ENCODE measurements at regions not wholly inside any gene's neighbourhood (a gene's known extent, or its start where the extent isn't known, plus 50 kb on each side); places are given as distances from the start of the nearest gene placed in this dataset.

DNA sequence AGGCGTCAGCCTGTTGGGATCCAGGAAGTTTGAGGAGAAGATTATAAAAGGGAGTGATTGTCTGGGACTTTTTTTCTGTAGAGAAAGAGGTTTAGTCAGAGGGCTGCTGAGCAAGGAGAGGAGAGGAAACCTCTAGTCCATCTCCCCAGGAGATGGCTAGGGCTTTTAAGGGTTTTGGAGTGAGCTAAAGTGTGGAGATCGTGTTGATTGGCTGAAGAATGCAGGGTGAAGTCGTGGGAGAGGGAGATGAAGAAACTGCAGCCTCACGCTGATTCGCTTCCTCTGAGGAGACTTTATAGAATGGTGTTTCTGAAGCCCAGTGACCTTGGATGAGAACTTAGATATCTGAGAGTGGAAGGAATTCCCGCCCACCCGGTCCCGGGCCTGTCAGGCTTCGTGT is 193.7 kb upstream of the PWP1 start:
- no peak for DNase-seq
- Histone ChIP-seq H2BK12ac (ENCODE audit: insufficient read length, low read depth, low read length) (no peak overlapping the region), H3K9ac (ENCODE audit: extremely low read depth, insufficient read length, low read length) (no peak overlapping the region), H2BK15ac (ENCODE audit: low read depth, low read length) (no peak overlapping the region), H3K14ac (ENCODE audit: insufficient read depth, low read length) (no peak overlapping the region), H3K4me2 (ENCODE audit: insufficient read depth, insufficient read length, low read length) (no peak overlapping the region), H4K20me1 (ENCODE audit: control insufficient read depth, insufficient read depth, insufficient read length) (no peaks in the 10 kb centered on the region), H4K8ac (replicated peaks; ENCODE audit: insufficient read length, low read depth, low read length) (no peak overlapping the region), H3T11ph (ENCODE audit: low read length) (no peak overlapping the region), H2BK120ac (ENCODE audit: low read depth, low read length, poor library complexity, severe bottlenecking) (no peak overlapping the region), H3K27ac (ENCODE audit: insufficient read length, low read depth, low read length) (no peak overlapping the region), H2AFZ (ENCODE audit: low read length) (no peak overlapping the region), H4K5ac (ENCODE audit: insufficient read length, low read depth, low read length) (no peak overlapping the region), H2BK5ac (ENCODE audit: insufficient read length, low read length) (no peak overlapping the region), H3K23ac (ENCODE audit: insufficient read length, low read depth, low read length) (no peak overlapping the region), H2BK20ac (ENCODE audit: low read depth, low read length, poor library complexity, severe bottlenecking) (no peak overlapping the region), H3K79me2 (ENCODE audit: insufficient read depth, low read length) (no peaks in the 10 kb centered on the region), H3K27me3 (ENCODE audit: insufficient read depth, low read length) (no peaks in the 10 kb centered on the region), H3K23me2 (ENCODE audit: insufficient read length, low read depth, low read length, poor library complexity, severe bottlenecking) (no peaks in the 10 kb centered on the region), H3K56ac (ENCODE audit: insufficient read length, low read depth, low read length) (no peak overlapping the region), H3K9me3 (ENCODE audit: control insufficient read depth, low read depth, low read length) (no peaks in the 10 kb centered on the region), H3K79me1 (ENCODE audit: insufficient read depth, low read depth, low read length, poor library complexity, severe bottlenecking) (no peaks in the 10 kb centered on the region), H3K18ac (ENCODE audit: insufficient read length, low read depth, low read length) (no peak overlapping the region), H4K91ac (ENCODE audit: insufficient read length, low read depth, low read length) (no peak overlapping the region), H3K4ac (ENCODE audit: low read depth, low read length) (no peak overlapping the region), H3K4me1 (ENCODE audit: insufficient read depth, low read length) (peaks cover 5% of the 10 kb centered on the region; the same call in 1 of the 2 replicates), H2AK5ac (ENCODE audit: insufficient read length, low read length) (no peak overlapping the region)
- H3K4me1 Mint-ChIP-seq = peaks cover 11 to 19% of the 10 kb centered on the region in 2 experiments
- no peaks in the 10 kb centered on the region for H3K36me3 Mint-ChIP-seq (ENCODE audit: insufficient read depth in 1 of 3, low read depth in 3 of 3)
- no peak overlapping the region for H3K27ac Mint-ChIP-seq
- TF ChIP-seq, protein P1, sequence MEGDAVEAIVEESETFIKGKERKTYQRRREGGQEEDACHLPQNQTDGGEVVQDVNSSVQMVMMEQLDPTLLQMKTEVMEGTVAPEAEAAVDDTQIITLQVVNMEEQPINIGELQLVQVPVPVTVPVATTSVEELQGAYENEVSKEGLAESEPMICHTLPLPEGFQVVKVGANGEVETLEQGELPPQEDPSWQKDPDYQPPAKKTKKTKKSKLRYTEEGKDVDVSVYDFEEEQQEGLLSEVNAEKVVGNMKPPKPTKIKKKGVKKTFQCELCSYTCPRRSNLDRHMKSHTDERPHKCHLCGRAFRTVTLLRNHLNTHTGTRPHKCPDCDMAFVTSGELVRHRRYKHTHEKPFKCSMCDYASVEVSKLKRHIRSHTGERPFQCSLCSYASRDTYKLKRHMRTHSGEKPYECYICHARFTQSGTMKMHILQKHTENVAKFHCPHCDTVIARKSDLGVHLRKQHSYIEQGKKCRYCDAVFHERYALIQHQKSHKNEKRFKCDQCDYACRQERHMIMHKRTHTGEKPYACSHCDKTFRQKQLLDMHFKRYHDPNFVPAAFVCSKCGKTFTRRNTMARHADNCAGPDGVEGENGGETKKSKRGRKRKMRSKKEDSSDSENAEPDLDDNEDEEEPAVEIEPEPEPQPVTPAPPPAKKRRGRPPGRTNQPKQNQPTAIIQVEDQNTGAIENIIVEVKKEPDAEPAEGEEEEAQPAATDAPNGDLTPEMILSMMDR (conservative IDR thresholded peaks at IDR 0.05) = no peak
- no CpG with 5 or more reads among the region's 9 CpGs for WGBS (ENCODE audit: extremely low coverage, insufficient read length, low lambda C conversion rate)
- no peak overlapping the region for H3K4me3 Mint-ChIP-seq
- H3K27me3 Mint-ChIP-seq (ENCODE audit: low read depth) = peaks cover 11% of the 10 kb centered on the region
- H3K9me3 Mint-ChIP-seq = no peaks in the 10 kb centered on the region

All from H9 (cell line).